Right lobe of liver (tissue), 4 donors: ENCODE measurements at regions not wholly inside any gene's neighbourhood (a gene's known extent, or its start where the extent isn't known, plus 50 kb on each side); places are given as distances from the start of the nearest gene placed in this dataset.

Source experiments
- POLR2A ChIP-seq: fragments of 450-650 bp; IDR thresholded peaks from one replicate; pipeline ENCODE4 v1.6.1; 2017; ENCODE audit warnings: antibody characterized with exemption, mild to moderate bottlenecking
- TF ChIP-seq, protein P1 (sequence below), 4 donors: fragments of 200-600 bp in 3 of 4; fragments of 450-650 bp in 1 of 4; IDR thresholded peaks; one replicate each; pipeline versions ENCODE4 v1.5.1 to v1.8.0; 2016 to 2022; ENCODE audit warnings: antibody characterized with exemption in 4 of 4, mild to moderate bottlenecking in 2 of 4
- donor health status: DM: no; HTN: no; CAD: no.
- donor health status: DM: no; HTN: no; CAD: no.
- donor health status: DM: no; HTN: yes; CAD: no.

DNA sequence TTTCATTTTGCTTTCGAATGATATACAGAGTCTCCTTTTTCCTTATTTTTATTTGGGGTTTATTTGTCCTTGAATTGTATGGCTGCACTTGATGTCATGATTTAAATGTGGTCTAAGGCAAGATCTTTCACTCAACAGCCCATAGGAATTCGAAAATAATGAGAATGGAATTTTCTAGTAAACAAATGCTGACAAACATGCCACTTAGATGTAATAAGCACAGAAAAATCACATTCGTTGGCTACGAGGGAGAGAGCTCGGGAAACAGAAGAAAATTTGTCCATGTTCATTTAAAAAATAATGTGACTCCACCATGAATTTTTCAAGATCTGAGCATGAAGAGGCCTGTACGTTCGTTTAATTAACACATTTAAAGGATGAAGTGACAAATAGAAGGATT lies 73.0 kb downstream of the BLID start:
- TF ChIP-seq, protein P1, sequence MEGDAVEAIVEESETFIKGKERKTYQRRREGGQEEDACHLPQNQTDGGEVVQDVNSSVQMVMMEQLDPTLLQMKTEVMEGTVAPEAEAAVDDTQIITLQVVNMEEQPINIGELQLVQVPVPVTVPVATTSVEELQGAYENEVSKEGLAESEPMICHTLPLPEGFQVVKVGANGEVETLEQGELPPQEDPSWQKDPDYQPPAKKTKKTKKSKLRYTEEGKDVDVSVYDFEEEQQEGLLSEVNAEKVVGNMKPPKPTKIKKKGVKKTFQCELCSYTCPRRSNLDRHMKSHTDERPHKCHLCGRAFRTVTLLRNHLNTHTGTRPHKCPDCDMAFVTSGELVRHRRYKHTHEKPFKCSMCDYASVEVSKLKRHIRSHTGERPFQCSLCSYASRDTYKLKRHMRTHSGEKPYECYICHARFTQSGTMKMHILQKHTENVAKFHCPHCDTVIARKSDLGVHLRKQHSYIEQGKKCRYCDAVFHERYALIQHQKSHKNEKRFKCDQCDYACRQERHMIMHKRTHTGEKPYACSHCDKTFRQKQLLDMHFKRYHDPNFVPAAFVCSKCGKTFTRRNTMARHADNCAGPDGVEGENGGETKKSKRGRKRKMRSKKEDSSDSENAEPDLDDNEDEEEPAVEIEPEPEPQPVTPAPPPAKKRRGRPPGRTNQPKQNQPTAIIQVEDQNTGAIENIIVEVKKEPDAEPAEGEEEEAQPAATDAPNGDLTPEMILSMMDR (IDR thresholded peaks at IDR 0.05) = no peak
- no peak for TF ChIP-seq POLR2A
